ENCODE measurements at regions not wholly inside any gene's neighbourhood (a gene's known extent, or its start where the extent isn't known, plus 50 kb on each side); places are given as distances from the start of the nearest gene placed in this dataset.
A peak's percentile ranks its signal among the peaks of the same experiment; 100 is the strongest.
"Not testable (repeated sequence)": the region's sequence is repeated elsewhere in the genome, so short reads cannot be mapped to it uniquely, and the experiment has no call there.

- not testable (repeated sequence) for DNase-seq
Observed at GRCh38 chr4:9505341-9505740, 61.1 kb downstream of the DEFB131A start.

GRCh38 chr4:9506672-9507071 is 62.5 kb downstream of the DEFB131A start:
- not testable (repeated sequence) for DNase-seq

- DNase-seq, result not testable (repeated sequence)
Observed at GRCh38 chr4:9512941-9513340, 68.7 kb downstream of the DEFB131A start.

GRCh38 chr4:9519631-9520030 is 75.4 kb downstream of the DEFB131A start:
- DNase-seq, result not testable (repeated sequence)

GRCh38 chr4:9522903-9523302 is 78.7 kb downstream of the DEFB131A start:
- not testable (repeated sequence) for DNase-seq

GRCh38 chr4:9524406-9524805 is 80.2 kb downstream of the DEFB131A start:
- not testable (repeated sequence) for DNase-seq

- DNase-seq, result peak; percentile 47
Observed at GRCh38 chr4:9532134-9532862, 88.1 kb downstream of the DEFB131A start.

GRCh38 chr4:9532863-9533192 is 88.6 kb downstream of the DEFB131A start:
- not testable (repeated sequence) for DNase-seq

GRCh38 chr4:9537101-9537500 is 92.9 kb downstream of the DEFB131A start:
- not testable (repeated sequence) for DNase-seq

- DNase-seq, result not testable (repeated sequence)
Observed at GRCh38 chr4:9539939-9540520, 95.8 kb downstream of the DEFB131A start.

- not testable (repeated sequence) for DNase-seq
Observed at GRCh38 chr4:9541388-9541915, 97.2 kb downstream of the DEFB131A start.

- not testable (repeated sequence) for DNase-seq
Observed at GRCh38 chr4:9544851-9545250, 100.6 kb downstream of the DEFB131A start.

GRCh38 chr4:9547470-9547869 is 103.3 kb downstream of the DEFB131A start:
- DNase-seq, result not testable (repeated sequence)

GRCh38 chr4:9556076-9556475 is 111.9 kb downstream of the DEFB131A start:
- not testable (repeated sequence) for DNase-seq

- not testable (repeated sequence) for DNase-seq
Observed at GRCh38 chr4:9577869-9578268, 133.7 kb downstream of the DEFB131A start.

- DNase-seq, result not testable (repeated sequence)
Observed at GRCh38 chr4:9582880-9583279, 138.7 kb downstream of the DEFB131A start.

- no peak for DNase-seq
Observed at GRCh38 chr4:9592010-9592409, 147.8 kb downstream of the DEFB131A start.

GRCh38 chr4:9594948-9595347 is 150.7 kb downstream of the DEFB131A start:
- no peak for DNase-seq

GRCh38 chr4:9595531-9595930 is 151.3 kb downstream of the DEFB131A start:
- not testable (repeated sequence) for DNase-seq

- DNase-seq, result no peak
Observed at GRCh38 chr4:9599266-9599665, 155.1 kb downstream of the DEFB131A start.

GRCh38 chr4:9600246-9600645 is 156.0 kb downstream of the DEFB131A start:
- DNase-seq, result no peak

GRCh38 chr4:9602389-9602914 is 158.2 kb downstream of the DEFB131A start:
- DNase-seq, result no peak

- peak; percentile 8 for DNase-seq
Observed at GRCh38 chr4:9604031-9604892, 160.0 kb downstream of the DEFB131A start.
